KMS-11 (cell line): ENCODE measurements at regions not wholly inside any gene's neighbourhood (a gene's known extent, or its start where the extent isn't known, plus 50 kb on each side); places are given as distances from the start of the nearest gene placed in this dataset.

ENCODE experiments used
- H2AFZ ChIP-seq: fragments of 200-600 bp; sonication (generic); 2 replicates; pipeline ENCODE4 v1.6.1; 2016; ENCODE audit warnings: antibody characterized with exemption, mixed run types, low read depth
- H3K27ac ChIP-seq: fragments of 200-600 bp; sonication (generic); 2 replicates; pipeline ENCODE4 v1.6.1; 2016; ENCODE audit warnings: mild to moderate bottlenecking, mixed run types
- H3K27me3 ChIP-seq: fragments of 200-600 bp; sonication (generic); 2 replicates; pipeline ENCODE4 v1.6.1; 2017; ENCODE audit warnings: mild to moderate bottlenecking, low read depth, mixed run types, moderate library complexity; ENCODE audit not compliant: insufficient read depth
- H3K36me3 ChIP-seq: fragments of 200-600 bp; sonication (generic); 2 replicates; pipeline ENCODE4 v1.6.1; 2017; ENCODE audit warnings: mild to moderate bottlenecking, mixed run types; ENCODE audit not compliant: insufficient read depth
- H3K4me1 ChIP-seq: fragments of 200-600 bp; sonication (generic); 2 replicates; pipeline ENCODE4 v1.6.1; 2016; ENCODE audit warnings: mild to moderate bottlenecking, low read depth, mixed run types; ENCODE audit not compliant: poor library complexity, severe bottlenecking
- H3K4me2 ChIP-seq: fragments of 200-600 bp; sonication (generic); 2 replicates; pipeline ENCODE4 v1.7.0; 2016; ENCODE audit warnings: mild to moderate bottlenecking, mixed run types
- H3K4me3 ChIP-seq: fragments of 200-600 bp; sonication (generic); IDR thresholded peaks from 2 replicates; pipeline ENCODE4 v1.6.1; 2017; ENCODE audit warnings: low read depth, low read length, mixed read lengths; ENCODE audit not compliant: insufficient read depth
- H3K79me2 ChIP-seq: fragments of 200-600 bp; sonication (generic); 2 replicates; pipeline ENCODE4 v1.6.1; 2016; ENCODE audit warnings: low read depth, mixed run types; ENCODE audit not compliant: insufficient read depth
- H3K9ac ChIP-seq: fragments of 200-600 bp; sonication (generic); 2 replicates; pipeline ENCODE4 v1.6.1; 2016; ENCODE audit warnings: mild to moderate bottlenecking, mixed run types
- H4K20me1 ChIP-seq: fragments of 200-600 bp; sonication (generic); 2 replicates; pipeline ENCODE4 v1.6.1; 2016; ENCODE audit warnings: mild to moderate bottlenecking, mixed run types; ENCODE audit not compliant: insufficient read depth
- TF ChIP-seq, protein P1 (sequence below): fragments of 200-600 bp; sonication (generic); conservative IDR thresholded peaks from 2 replicates; pipeline ENCODE4 v1.6.1; 2017; ENCODE audit warnings: low read depth, mild to moderate bottlenecking, antibody characterized with exemption, low read length, moderate library complexity, mixed read lengths

DNA sequence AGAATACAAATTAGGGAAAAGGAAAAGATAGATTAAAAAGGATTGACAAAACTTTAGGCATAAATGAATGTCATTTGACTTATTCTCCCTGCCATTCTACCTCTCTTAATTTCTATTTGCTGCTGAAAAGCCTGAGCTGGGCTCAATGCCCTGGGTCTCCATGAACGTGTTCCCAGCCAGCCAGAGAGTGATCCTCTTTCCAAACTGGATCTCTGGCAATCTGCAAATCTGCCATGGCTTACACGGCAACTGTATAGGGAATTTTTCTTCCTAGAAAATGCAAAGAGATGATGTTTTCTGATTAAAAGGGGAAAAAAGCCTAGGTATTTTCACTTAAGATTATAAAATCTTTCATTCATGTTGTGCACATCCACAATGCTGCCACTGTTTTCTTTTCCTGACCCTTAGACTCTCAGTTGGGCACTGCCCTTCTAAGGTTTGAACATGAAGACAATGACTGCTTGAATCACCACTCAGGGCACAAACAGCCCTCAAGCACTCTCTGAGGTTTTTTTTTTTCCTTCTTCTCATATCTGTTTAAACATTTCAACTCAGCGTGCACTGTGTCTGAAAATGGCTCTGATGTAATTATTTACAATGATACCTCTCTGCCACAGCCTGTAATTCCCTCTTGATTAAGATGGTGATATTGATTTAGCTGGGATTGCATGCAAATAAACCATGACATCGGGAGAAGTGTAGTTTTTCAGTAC is 60.3 kb downstream of the DACT1 start:
- Histone ChIP-seq H4K20me1 (no peaks in the 10 kb centered on the region), H3K4me2 (no peak overlapping the region), H3K27me3 (no peaks in the 10 kb centered on the region), H3K27ac (no peak overlapping the region), H2AFZ (no peak overlapping the region), H3K4me3 (no peak overlapping the region), H3K79me2 (no peaks in the 10 kb centered on the region), H3K9ac (no peak overlapping the region), H3K36me3 (no peaks in the 10 kb centered on the region), H3K4me1 (no peaks in the 10 kb centered on the region)
- TF ChIP-seq, protein P1, sequence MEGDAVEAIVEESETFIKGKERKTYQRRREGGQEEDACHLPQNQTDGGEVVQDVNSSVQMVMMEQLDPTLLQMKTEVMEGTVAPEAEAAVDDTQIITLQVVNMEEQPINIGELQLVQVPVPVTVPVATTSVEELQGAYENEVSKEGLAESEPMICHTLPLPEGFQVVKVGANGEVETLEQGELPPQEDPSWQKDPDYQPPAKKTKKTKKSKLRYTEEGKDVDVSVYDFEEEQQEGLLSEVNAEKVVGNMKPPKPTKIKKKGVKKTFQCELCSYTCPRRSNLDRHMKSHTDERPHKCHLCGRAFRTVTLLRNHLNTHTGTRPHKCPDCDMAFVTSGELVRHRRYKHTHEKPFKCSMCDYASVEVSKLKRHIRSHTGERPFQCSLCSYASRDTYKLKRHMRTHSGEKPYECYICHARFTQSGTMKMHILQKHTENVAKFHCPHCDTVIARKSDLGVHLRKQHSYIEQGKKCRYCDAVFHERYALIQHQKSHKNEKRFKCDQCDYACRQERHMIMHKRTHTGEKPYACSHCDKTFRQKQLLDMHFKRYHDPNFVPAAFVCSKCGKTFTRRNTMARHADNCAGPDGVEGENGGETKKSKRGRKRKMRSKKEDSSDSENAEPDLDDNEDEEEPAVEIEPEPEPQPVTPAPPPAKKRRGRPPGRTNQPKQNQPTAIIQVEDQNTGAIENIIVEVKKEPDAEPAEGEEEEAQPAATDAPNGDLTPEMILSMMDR = no peak

DNA sequence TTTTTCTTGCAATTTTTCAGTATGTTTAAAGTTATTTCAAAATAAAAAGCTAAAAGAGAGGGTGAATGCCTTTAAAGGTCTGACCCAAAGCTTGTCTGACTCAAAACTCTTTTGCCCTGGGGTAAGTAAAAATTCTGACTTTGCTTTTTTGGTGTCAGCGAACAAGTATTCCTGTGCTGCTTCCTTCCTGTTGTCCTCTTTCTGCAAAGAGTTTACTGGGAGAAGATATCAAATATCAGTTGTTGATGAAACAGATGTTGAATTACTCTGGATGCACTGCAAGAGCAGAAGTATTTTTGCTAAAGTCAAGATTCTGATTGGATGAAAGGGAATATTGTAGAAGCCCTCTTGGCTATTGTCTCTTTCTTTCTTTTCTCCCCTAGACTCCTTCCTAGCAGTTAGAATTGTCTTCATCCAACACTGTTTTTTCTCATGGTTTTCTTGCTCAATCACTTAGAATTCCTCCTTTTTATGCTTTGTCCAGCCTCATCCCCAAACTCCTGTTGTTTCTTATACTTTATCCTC is 62.0 kb downstream of the DACT1 start:
- Histone ChIP-seq H3K4me2 (no peak overlapping the region), H3K9ac (no peak overlapping the region), H4K20me1 (no peaks in the 10 kb centered on the region), H3K4me1 (no peaks in the 10 kb centered on the region), H2AFZ (no peak overlapping the region), H3K27me3 (no peaks in the 10 kb centered on the region), H3K36me3 (no peaks in the 10 kb centered on the region), H3K79me2 (no peaks in the 10 kb centered on the region), H3K4me3 (no peak overlapping the region), H3K27ac (no peak overlapping the region)
- TF ChIP-seq, protein P1 = no peak

- Histone ChIP-seq H3K27me3 (no peaks in the 10 kb centered on the region), H4K20me1 (no peaks in the 10 kb centered on the region), H3K36me3 (no peaks in the 10 kb centered on the region), H3K4me1 (no peaks in the 10 kb centered on the region), H3K4me2 (no peak overlapping the region), H3K4me3 (no peak overlapping the region), H3K27ac (no peak overlapping the region), H3K9ac (no peak overlapping the region), H3K79me2 (no peaks in the 10 kb centered on the region), H2AFZ (no peak overlapping the region)
- TF ChIP-seq, protein P1 = no peak
Observed at GRCh38 chr14:58701156-58701555, 63.4 kb downstream of the DACT1 start.

DNA sequence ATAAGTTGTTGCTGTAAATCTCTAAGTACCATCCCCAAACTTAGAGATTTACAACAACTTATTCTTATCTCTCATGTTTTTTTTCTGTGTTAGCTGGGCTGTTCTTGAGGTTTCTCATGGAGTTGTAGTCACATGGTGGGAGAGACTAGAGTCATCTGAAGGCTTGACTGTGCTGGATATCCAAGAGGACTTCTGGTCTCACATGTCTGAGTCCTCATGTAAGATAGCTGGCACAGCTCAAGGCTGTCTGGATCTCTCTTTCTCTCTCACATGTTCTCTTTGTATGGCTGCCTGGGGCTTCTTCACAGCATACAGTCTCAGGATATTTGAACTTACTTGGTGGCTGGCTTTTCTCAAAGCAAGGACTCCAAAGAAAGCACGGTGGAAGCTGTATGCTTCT is 63.8 kb downstream of the DACT1 start:
- no peaks in the 10 kb centered on the region for H4K20me1 ChIP-seq
- H3K4me1 ChIP-seq = no peaks in the 10 kb centered on the region
- no peaks in the 10 kb centered on the region for H3K79me2 ChIP-seq
- no peak overlapping the region for H3K9ac ChIP-seq
- H3K4me2 ChIP-seq = no peak overlapping the region
- no peak overlapping the region for H3K4me3 ChIP-seq
- no peaks in the 10 kb centered on the region for H3K36me3 ChIP-seq
- no peaks in the 10 kb centered on the region for H3K27me3 ChIP-seq
- no peak overlapping the region for H3K27ac ChIP-seq
- no peak overlapping the region for H2AFZ ChIP-seq
- TF ChIP-seq, protein P1 = no peak
